WERI-Rb-1 (cell line): ENCODE measurements at regions not wholly inside any gene's neighbourhood (a gene's known extent, or its start where the extent isn't known, plus 50 kb on each side); places are given as distances from the start of the nearest gene placed in this dataset.
"Not testable (repeated sequence)": the region's sequence is repeated elsewhere in the genome, so short reads cannot be mapped to it uniquely, and the experiment has no call there.

Source experiments
- DNase-seq: peaks from one replicate; pipeline ENCODE4 v3.0.0-alpha.2; 2020
- H3K27ac ChIP-seq: fragments of 250-450 bp; sonication (Bioruptor Pico); 2 replicates; pipeline ENCODE4 v1.5.1; 2020; ENCODE audit warnings: mild to moderate bottlenecking, moderate library complexity
- H3K27me3 ChIP-seq: fragments of 250-450 bp; sonication (Bioruptor Pico); 2 replicates; pipeline ENCODE4 v1.5.1; 2021; ENCODE audit warnings: mild to moderate bottlenecking, low read depth, moderate library complexity; ENCODE audit not compliant: insufficient read depth, severe bottlenecking
- H3K36me3 ChIP-seq: fragments of 250-450 bp; sonication (Bioruptor Pico); 2 replicates; pipeline ENCODE4 v1.5.1; 2020; ENCODE audit warnings: mild to moderate bottlenecking, moderate library complexity
- H3K4me3 ChIP-seq: 2 replicates; pipeline ENCODE4 v1.5.1; 2011; ENCODE audit warnings: low read depth, mild to moderate bottlenecking, control low read depth, low read length
- H3K9me3 ChIP-seq: fragments of 250-450 bp; sonication (Bioruptor Pico); 2 replicates; pipeline ENCODE4 v1.5.1; 2021; ENCODE audit warnings: mild to moderate bottlenecking, moderate library complexity; ENCODE audit not compliant: severe bottlenecking

DNA sequence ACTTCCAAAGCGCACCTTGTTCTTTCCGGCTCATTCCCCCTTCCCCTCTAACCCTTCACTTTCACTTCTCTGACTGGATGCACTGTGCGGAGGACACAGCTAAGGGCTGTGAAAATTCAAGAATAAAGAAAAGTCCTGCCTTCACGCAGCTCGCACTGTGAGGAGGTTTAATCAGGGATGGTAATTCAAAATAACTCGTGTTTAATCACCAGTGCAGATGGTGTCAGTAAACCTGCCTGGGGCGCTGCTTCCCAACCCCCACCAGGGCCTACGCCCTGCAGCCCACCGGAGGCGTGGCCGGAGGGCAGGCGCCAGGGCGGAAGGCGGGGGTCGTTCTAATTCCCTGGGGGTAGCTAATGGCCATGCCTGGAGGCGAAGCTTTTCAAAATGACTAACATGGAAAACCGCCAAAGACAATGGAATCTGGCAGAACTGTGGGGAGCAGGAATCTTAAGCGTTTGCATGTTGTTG, 136.6 kb upstream of the NBPF19 start:
- not testable (repeated sequence) for H3K27ac ChIP-seq, DNase-seq, H3K36me3 ChIP-seq, H3K9me3 ChIP-seq, H3K4me3 ChIP-seq, H3K27me3 ChIP-seq

DNA sequence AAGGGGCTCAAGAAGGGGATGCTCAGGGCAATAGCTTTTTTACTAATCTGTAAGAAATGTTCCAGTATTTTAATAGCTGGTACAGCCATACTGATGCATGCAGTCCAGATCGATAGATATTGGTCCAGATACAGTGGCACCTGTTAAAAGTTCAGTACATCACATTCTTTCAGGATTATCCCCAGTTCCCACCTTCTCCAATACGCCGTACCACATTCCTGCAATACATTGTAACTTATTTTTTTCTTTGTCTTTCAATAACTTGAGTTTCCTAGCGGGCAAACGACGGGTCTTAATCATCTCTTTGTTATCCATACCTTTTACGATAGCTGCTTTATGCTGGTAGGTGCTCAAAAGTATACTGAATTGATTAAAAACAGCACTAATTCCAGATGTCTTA, 136.1 kb upstream of the NBPF19 start:
- H3K27ac ChIP-seq, DNase-seq, H3K36me3 ChIP-seq, H3K27me3 ChIP-seq, H3K9me3 ChIP-seq, H3K4me3 ChIP-seq: not testable (repeated sequence)

DNA sequence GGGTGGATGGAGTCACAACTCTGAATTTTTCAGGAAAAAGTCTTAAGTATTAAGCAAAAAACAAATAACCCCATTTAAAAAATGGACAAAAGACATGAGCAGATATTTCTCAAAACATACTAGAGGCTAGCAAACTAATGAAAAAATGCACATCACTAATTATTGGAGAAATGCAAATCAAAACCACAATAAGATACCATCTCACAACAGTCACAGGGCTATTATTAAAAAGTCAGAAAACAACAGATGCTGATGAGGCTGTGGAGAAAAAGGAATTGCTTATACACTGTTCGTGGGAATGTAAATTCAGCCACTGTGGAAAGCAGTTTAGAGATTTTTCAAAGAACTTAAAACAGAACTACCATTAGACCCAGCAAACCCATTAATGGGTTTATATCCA, 125.4 kb upstream of the NBPF19 start:
- DNase-seq, H3K36me3 ChIP-seq, H3K27me3 ChIP-seq, H3K9me3 ChIP-seq, H3K4me3 ChIP-seq, H3K27ac ChIP-seq: not testable (repeated sequence)

DNA sequence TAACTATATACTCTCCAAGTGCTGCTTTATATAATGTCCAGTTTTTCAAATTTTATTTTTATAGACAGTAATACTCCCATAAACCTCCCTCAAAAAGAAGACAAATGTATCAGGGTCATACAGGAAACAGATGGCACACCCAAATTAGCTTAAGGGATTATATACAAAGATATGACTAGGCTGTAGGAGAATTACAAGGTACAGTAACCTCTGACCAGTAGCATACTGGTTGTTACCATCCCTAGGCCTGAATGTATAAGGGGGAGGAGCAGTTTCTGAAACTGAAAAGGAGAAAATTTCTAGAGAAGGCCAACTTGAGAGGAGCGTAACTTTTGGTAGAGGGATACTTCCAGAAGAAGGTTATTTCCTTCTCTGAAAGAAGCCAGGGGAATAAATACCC, 122.6 kb upstream of the NBPF19 start:
- H3K4me3 ChIP-seq, H3K36me3 ChIP-seq, H3K27me3 ChIP-seq, H3K27ac ChIP-seq, H3K9me3 ChIP-seq, DNase-seq: not testable (repeated sequence)

DNA sequence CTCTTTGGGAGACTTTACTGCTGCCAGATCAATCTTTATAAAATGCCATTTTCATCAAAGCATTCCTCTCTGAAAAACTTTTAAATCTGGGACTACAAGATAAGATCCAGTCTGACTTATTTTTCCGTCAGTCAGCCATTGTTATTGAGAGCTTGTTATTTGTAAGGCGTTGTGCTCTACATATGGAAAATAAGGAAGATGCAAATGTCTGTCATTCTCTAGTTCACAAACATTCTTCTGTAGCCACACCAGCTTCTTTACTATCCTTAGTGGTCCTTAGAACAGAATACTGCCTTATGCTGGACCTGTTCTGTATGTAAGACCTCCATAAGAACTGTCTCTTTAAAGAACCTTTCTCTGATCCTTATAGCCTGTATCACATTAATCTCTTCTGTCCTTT, 120.3 kb upstream of the NBPF19 start:
- DNase-seq, H3K4me3 ChIP-seq, H3K36me3 ChIP-seq, H3K9me3 ChIP-seq, H3K27me3 ChIP-seq, H3K27ac ChIP-seq: not testable (repeated sequence)

DNA sequence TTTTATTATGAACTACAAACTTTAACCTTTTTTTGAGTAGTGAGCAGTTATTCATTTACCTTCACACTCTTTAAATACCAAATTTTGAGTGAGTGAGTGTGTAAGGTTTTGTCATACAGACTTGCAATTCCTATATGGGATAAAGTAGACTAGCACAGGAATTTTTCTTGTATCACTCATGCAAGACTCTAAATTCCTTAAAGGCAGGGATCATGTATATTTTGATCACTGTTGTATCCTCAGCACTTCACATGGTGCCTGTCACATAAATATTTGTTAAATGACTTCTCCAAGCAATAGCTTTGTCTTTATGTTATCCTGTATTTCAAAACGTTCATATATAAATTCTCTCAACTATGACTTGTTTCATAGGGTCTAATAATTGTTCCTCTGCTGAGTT, 119.1 kb upstream of the NBPF19 start:
- H3K9me3 ChIP-seq, H3K27ac ChIP-seq, DNase-seq, H3K4me3 ChIP-seq, H3K27me3 ChIP-seq, H3K36me3 ChIP-seq: not testable (repeated sequence)

DNA sequence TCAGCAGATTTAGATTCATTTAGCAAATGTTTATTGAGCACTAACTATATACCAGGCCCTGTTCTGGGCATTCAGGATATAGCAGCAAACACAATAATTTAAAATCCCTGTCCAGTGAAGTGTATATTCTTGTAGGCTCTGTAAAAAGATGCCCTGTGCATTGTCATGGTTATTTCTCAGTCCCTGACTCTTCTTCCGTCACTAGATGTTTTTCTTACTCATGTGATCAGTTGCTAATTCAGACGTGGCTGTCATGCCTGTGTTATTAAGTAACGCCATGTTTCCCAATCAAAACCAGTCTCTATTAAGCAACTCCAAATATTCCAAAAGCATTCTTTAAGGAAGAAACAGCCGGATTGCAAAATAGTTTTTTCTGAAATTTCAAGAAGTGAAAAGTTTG, 118.7 kb upstream of the NBPF19 start:
- H3K27ac ChIP-seq, H3K36me3 ChIP-seq: not testable (repeated sequence)

DNA sequence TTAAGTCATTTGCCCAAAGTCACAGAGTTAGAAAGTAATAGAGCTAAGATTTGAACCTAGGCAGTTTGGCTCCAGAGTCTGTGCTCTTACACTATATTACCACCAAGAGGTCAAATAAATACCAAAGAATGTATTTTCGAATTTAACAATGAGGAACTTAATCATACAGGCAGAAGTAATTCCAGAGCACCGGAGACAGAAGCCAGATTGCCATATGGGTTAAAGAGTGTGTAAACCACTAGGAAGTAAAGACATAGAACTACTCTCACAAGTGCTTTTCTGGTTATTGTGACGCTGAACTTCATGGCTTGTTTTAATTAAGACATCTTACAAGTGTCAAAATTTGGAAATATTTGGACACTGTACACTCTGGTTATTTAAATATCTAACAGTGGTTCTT, 114.5 kb upstream of the NBPF19 start:
- not testable (repeated sequence) for H3K9me3 ChIP-seq, DNase-seq, H3K27ac ChIP-seq, H3K4me3 ChIP-seq, H3K36me3 ChIP-seq, H3K27me3 ChIP-seq

More for the DNA sequence above, 118.7 kb upstream of the NBPF19 start:
- DNase-seq, H3K9me3 ChIP-seq, H3K27me3 ChIP-seq, H3K4me3 ChIP-seq: not testable (repeated sequence)

DNA sequence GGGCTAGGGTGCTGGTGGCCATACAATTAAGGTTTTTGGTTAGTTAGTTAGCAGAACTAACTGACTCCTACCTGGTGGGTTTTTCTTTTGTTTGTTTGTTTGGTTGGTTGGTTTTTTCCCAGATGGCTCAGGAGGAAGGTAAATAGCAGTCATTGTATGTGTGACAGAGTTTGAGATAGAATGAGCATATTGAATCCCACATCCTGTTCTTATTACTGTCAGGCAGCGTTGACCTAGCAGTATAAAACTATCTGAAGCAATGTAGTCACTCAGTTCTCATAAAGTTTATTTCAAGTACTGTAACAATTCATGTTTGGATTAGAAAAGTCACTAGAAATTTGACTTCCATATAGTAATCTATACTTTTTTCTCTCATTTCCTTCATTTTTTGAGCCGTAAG, 113.5 kb upstream of the NBPF19 start:
- not testable (repeated sequence) for DNase-seq, H3K36me3 ChIP-seq, H3K27me3 ChIP-seq, H3K27ac ChIP-seq, H3K9me3 ChIP-seq, H3K4me3 ChIP-seq

DNA sequence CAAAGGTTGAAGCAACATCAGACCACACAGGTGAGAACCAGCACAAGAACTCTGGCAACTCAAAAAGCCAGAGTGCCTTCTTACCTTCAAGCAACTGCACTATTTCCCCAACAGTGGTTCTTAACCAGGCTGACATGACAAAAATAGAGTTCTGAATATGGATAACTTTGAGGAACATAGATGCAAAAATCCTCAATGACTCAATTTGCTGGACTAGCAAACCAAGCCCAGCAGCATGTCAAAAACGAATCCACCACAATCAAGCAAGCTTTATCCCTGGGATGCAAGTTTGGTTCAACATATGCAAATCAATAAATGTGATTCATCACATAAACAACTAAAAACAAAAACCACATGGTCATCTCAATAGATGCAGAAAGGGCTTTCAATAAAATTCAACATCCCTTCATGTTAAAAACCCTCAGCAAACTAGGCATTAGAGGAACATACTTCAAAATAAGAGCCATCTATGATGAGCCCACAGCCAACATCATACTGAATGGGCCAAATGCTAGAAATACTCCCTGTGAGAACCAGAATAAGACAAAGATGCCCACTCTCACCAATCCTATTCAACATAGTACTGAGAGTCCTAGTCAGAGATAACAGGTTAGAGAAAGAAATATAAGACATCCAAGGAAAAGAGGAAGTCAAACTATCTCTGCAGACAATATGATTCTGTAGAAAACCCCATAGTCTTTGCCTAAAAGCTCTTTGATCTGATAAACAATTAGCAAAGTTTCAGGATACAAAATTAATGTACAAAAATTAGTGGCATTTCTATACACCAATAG, 110.5 kb upstream of the NBPF19 start:
- H3K4me3 ChIP-seq, H3K9me3 ChIP-seq, H3K27ac ChIP-seq, H3K27me3 ChIP-seq, DNase-seq, H3K36me3 ChIP-seq: not testable (repeated sequence)

DNA sequence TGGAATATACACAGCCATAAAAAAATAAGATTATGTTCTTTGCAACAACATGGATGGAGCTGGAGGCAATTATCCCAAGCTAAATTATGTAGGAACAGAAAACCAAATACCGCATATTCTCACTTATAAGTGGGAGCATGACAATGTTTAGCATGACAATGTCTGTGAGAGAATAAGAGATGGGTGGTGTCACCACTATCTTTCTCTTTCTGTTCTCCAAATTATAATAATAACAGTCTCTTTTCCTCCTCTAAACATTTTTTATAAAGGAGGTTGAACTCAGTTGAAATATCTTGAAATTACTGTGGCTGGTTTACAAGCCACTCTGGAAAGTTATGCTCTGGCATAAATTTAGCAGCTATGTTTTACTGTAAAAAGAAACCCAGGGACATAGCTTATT, 108.4 kb upstream of the NBPF19 start:
- DNase-seq, H3K4me3 ChIP-seq, H3K36me3 ChIP-seq, H3K27ac ChIP-seq, H3K9me3 ChIP-seq, H3K27me3 ChIP-seq: not testable (repeated sequence)

DNA sequence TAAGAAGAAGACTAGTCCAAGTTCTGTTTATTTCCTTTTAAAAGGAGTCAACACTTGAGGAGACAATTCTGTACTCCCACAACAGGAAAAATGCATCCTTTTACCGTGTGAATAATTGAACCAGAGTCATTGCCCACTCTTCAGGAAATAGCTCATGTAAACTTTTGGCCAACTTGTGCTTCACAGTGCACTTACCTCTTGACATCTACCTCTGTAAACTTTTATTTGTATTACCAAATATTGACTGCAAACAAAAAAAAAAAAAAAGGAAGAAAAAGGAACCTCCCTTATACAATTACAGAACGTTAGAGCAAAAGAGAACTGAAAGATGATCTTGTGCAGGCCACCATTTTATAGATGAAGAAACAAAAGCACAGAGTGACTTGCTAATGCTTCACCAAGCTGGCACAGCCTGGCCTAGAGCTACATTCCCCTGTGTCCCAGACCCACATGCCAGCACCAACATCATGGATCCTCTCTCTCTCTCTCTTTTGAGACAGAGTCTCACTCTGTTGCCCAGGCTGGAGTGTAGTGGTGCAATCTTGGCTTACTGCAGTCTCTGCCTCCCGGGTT, 107.3 kb upstream of the NBPF19 start:
- H3K4me3 ChIP-seq, H3K36me3 ChIP-seq, DNase-seq, H3K27ac ChIP-seq, H3K27me3 ChIP-seq, H3K9me3 ChIP-seq: not testable (repeated sequence)

DNA sequence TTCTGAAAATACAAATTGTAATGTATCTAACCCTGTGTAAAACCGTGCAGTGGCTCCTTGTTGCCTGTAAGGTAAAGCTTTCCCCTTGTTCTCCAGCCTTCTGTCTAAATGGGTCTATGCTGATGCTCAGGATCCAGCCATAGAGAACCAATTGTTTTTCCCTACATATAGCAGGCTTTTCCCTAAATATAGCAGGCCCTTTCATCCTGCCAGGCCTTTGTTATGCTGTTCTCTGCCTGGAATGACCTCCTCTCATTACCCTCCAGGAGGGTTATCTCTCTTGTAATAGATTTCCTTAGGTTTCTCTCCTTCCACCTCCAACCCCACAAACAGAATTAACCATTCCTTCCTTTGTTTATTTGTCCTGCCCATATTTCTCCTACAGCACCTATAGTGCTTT, 106.5 kb upstream of the NBPF19 start:
- not testable (repeated sequence) for H3K36me3 ChIP-seq, H3K27ac ChIP-seq, H3K4me3 ChIP-seq, H3K9me3 ChIP-seq, DNase-seq, H3K27me3 ChIP-seq

DNA sequence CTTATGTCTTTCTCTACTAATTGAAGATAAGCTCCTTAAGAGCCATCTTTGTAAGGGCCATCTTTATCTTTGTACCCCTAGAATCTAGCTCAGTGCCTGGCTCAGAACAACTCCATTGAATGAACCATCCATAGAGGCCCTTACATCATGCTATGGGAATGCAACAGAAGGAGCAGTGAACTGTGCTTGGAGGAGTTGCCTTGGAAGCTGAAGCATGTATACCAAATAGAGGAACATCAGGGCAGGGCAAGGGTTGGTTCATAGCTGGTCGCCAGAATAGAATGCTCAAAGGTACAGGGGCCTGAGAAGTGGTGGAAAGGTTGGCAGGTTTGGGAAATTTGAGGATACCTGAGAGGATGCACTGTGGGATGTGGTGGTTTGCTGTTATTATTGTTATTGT, 105.8 kb upstream of the NBPF19 start:
- not testable (repeated sequence) for H3K4me3 ChIP-seq, H3K36me3 ChIP-seq, H3K9me3 ChIP-seq, H3K27me3 ChIP-seq, H3K27ac ChIP-seq, DNase-seq

DNA sequence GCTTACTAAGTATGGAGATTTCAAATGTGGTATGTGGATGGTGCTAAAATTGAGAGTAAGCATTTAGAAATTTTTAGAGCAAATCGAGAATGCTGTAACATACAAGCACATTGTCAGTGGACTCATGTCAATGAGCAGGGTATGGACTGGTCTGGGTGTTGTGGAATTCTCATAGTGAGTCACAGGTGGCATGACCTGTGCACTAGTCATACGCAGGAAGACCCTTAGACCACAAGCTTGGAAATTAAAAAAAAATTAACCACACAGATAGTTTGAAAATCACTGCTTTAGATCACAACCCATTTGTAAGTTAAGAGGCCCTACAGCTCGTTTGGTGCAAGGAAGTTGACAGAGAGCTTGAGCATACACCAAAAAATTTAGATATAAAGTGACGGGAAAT, 102.9 kb upstream of the NBPF19 start:
- not testable (repeated sequence) for H3K9me3 ChIP-seq, H3K27me3 ChIP-seq, H3K27ac ChIP-seq, DNase-seq, H3K4me3 ChIP-seq, H3K36me3 ChIP-seq
